ENCODE measurements at regions not wholly inside any gene's neighbourhood (a gene's known extent, or its start where the extent isn't known, plus 50 kb on each side); places are given as distances from the start of the nearest gene placed in this dataset.

GRCh38 chr10:60711496-60711895 lies 66.8 kb upstream of the CDK1 start:
- TF ChIP-seq CTCF (IDR thresholded peaks at IDR 0.05) = no peak
- TF ChIP-seq POLR2A (IDR thresholded peaks at IDR 0.05) = no peak

Measured in heart left ventricle (tissue), 13 donors.